B cell (primary cell): ENCODE measurements at regions not wholly inside any gene's neighbourhood (a gene's known extent, or its start where the extent isn't known, plus 50 kb on each side); places are given as distances from the start of the nearest gene placed in this dataset.

Experiments used
- CTCF ChIP-seq: fragments of 200-600 bp; IDR thresholded peaks from one replicate; pipeline ENCODE4 v1.8.0; 2022; ENCODE audit warnings: antibody characterized with exemption, mild to moderate bottlenecking
- EZH2 ChIP-seq: IDR thresholded peaks from 2 replicates; pipeline ENCODE4 v1.6.1; 2012; ENCODE audit warnings: borderline replicate concordance, low read depth, mild to moderate bottlenecking, moderate library complexity, low read length; ENCODE audit not compliant: insufficient read depth, poor library complexity, severe bottlenecking

DNA sequence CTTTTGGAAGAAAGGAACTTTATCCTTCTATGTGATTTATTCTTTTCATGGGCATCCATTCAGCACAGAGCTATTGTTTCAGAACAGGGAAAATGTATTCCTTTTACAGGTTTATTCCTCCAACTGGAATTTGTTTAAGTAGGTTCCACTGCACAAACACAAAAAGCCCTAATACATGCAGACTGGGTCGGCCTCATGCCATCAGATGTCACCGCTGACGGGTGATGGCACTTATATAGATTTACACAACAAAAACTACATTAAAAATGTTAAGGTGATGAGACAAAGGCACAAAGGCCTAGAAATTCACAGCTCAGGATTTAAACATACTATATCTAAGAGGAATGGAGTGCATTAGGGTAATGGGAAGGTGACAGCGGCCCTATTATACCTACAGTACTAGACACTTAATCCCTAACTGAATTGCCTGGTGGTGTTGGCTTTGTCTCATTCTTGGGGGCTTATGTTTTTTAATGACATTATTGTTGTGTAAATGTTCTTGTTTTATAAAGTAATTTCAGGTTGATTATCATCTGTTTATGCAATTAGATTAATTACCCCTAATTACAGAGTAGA is 276.4 kb upstream of the PSMD7 start:
- TF ChIP-seq CTCF (no peak), EZH2 (no peak)
